ENCODE measurements at regions not wholly inside any gene's neighbourhood (a gene's known extent, or its start where the extent isn't known, plus 50 kb on each side); places are given as distances from the start of the nearest gene placed in this dataset.

- no peaks in the 10 kb centered on the region for H3K4me1 ChIP-seq (ENCODE audit: control insufficient read depth, insufficient read depth, low read length)
- H3K9me3 ChIP-seq (ENCODE audit: control insufficient read depth, low read length), result no peaks in the 10 kb centered on the region
- no peak overlapping the region for H3K4me3 ChIP-seq (ENCODE audit: low read length)
- DNase-seq (ENCODE audit: low read depth), result peak; percentile 69
- H3K9ac ChIP-seq (ENCODE audit: low read length), result no peak overlapping the region
- H3K27me3 ChIP-seq (replicated peaks; ENCODE audit: control insufficient read depth, insufficient read depth, low read length), result no peaks in the 10 kb centered on the region
- H3K36me3 ChIP-seq (ENCODE audit: control insufficient read depth, insufficient read depth, low read length, severe bottlenecking), result no peaks in the 10 kb centered on the region
These were observed 171.0 kb upstream of the NECTIN3 start for GRCh38 chr3:110900576-110900975.

- no peak overlapping the region for H3K9ac ChIP-seq (ENCODE audit: low read length)
- no peaks in the 10 kb centered on the region for H3K27me3 ChIP-seq (replicated peaks; ENCODE audit: control insufficient read depth, insufficient read depth, low read length)
- H3K9me3 ChIP-seq (ENCODE audit: control insufficient read depth, low read length), result no peaks in the 10 kb centered on the region
- H3K4me3 ChIP-seq (ENCODE audit: low read length), result no peak overlapping the region
- DNase-seq (ENCODE audit: low read depth), result no peak
- no peaks in the 10 kb centered on the region for H3K4me1 ChIP-seq (ENCODE audit: control insufficient read depth, insufficient read depth, low read length)
- no peaks in the 10 kb centered on the region for H3K36me3 ChIP-seq (ENCODE audit: control insufficient read depth, insufficient read depth, low read length, severe bottlenecking)
These were observed 170.1 kb upstream of the NECTIN3 start for GRCh38 chr3:110901536-110901935.

- no peaks in the 10 kb centered on the region for H3K27me3 ChIP-seq (replicated peaks; ENCODE audit: control insufficient read depth, insufficient read depth, low read length)
- no peaks in the 10 kb centered on the region for H3K4me1 ChIP-seq (ENCODE audit: control insufficient read depth, insufficient read depth, low read length)
- no peak for DNase-seq (ENCODE audit: low read depth)
- no peaks in the 10 kb centered on the region for H3K36me3 ChIP-seq (ENCODE audit: control insufficient read depth, insufficient read depth, low read length, severe bottlenecking)
- H3K4me3 ChIP-seq (ENCODE audit: low read length), result no peak overlapping the region
- H3K9ac ChIP-seq (ENCODE audit: low read length), result no peak overlapping the region
- H3K9me3 ChIP-seq (ENCODE audit: control insufficient read depth, low read length), result no peaks in the 10 kb centered on the region
These were observed 169.0 kb upstream of the NECTIN3 start for GRCh38 chr3:110902453-110903085.

GRCh38 chr3:110903771-110904519 is 167.7 kb upstream of the NECTIN3 start:
- DNase-seq (ENCODE audit: low read depth), result no peak
- Histone ChIP-seq H3K27me3 (replicated peaks; ENCODE audit: control insufficient read depth, insufficient read depth, low read length) (no peaks in the 10 kb centered on the region), H3K9ac (ENCODE audit: low read length) (no peak overlapping the region), H3K4me1 (ENCODE audit: control insufficient read depth, insufficient read depth, low read length) (no peaks in the 10 kb centered on the region), H3K9me3 (ENCODE audit: control insufficient read depth, low read length) (no peaks in the 10 kb centered on the region), H3K36me3 (ENCODE audit: control insufficient read depth, insufficient read depth, low read length, severe bottlenecking) (no peaks in the 10 kb centered on the region), H3K4me3 (ENCODE audit: low read length) (no peak overlapping the region)

GRCh38 chr3:110904520-110904890 is 167.1 kb upstream of the NECTIN3 start:
- Histone ChIP-seq H3K27me3 (replicated peaks; ENCODE audit: control insufficient read depth, insufficient read depth, low read length) (no peaks in the 10 kb centered on the region), H3K4me1 (ENCODE audit: control insufficient read depth, insufficient read depth, low read length) (no peaks in the 10 kb centered on the region), H3K36me3 (ENCODE audit: control insufficient read depth, insufficient read depth, low read length, severe bottlenecking) (no peaks in the 10 kb centered on the region), H3K9me3 (ENCODE audit: control insufficient read depth, low read length) (no peaks in the 10 kb centered on the region), H3K4me3 (ENCODE audit: low read length) (no peak overlapping the region), H3K9ac (ENCODE audit: low read length) (no peak overlapping the region)
- DNase-seq (ENCODE audit: low read depth), result no peak

- H3K9me3 ChIP-seq (ENCODE audit: control insufficient read depth, low read length), result no peaks in the 10 kb centered on the region
- H3K4me3 ChIP-seq (ENCODE audit: low read length), result no peak overlapping the region
- H3K27me3 ChIP-seq (replicated peaks; ENCODE audit: control insufficient read depth, insufficient read depth, low read length), result no peaks in the 10 kb centered on the region
- H3K9ac ChIP-seq (ENCODE audit: low read length), result no peak overlapping the region
- H3K4me1 ChIP-seq (ENCODE audit: control insufficient read depth, insufficient read depth, low read length), result no peaks in the 10 kb centered on the region
- no peaks in the 10 kb centered on the region for H3K36me3 ChIP-seq (ENCODE audit: control insufficient read depth, insufficient read depth, low read length, severe bottlenecking)
- DNase-seq (ENCODE audit: low read depth), result no peak
These were observed 166.5 kb upstream of the NECTIN3 start for GRCh38 chr3:110905121-110905520.

GRCh38 chr3:110909839-110910238 is 161.8 kb upstream of the NECTIN3 start:
- no peaks in the 10 kb centered on the region for H3K36me3 ChIP-seq (ENCODE audit: control insufficient read depth, insufficient read depth, low read length, severe bottlenecking)
- no peaks in the 10 kb centered on the region for H3K9me3 ChIP-seq (ENCODE audit: control insufficient read depth, low read length)
- H3K27me3 ChIP-seq (replicated peaks; ENCODE audit: control insufficient read depth, insufficient read depth, low read length), result no peaks in the 10 kb centered on the region
- H3K4me3 ChIP-seq (ENCODE audit: low read length), result no peak overlapping the region
- no peak overlapping the region for H3K9ac ChIP-seq (ENCODE audit: low read length)
- H3K4me1 ChIP-seq (ENCODE audit: control insufficient read depth, insufficient read depth, low read length), result no peaks in the 10 kb centered on the region
- DNase-seq (ENCODE audit: low read depth), result no peak

GRCh38 chr3:110910346-110910955 is 161.2 kb upstream of the NECTIN3 start:
- peak; percentile 42 for DNase-seq (ENCODE audit: low read depth)
- H3K9me3 ChIP-seq (ENCODE audit: control insufficient read depth, low read length), result no peaks in the 10 kb centered on the region
- no peaks in the 10 kb centered on the region for H3K4me1 ChIP-seq (ENCODE audit: control insufficient read depth, insufficient read depth, low read length)
- no peak overlapping the region for H3K9ac ChIP-seq (ENCODE audit: low read length)
- H3K36me3 ChIP-seq (ENCODE audit: control insufficient read depth, insufficient read depth, low read length, severe bottlenecking), result no peaks in the 10 kb centered on the region
- no peak overlapping the region for H3K4me3 ChIP-seq (ENCODE audit: low read length)
- H3K27me3 ChIP-seq (replicated peaks; ENCODE audit: control insufficient read depth, insufficient read depth, low read length), result no peaks in the 10 kb centered on the region

GRCh38 chr3:110918963-110919362 is 152.7 kb upstream of the NECTIN3 start:
- no peaks in the 10 kb centered on the region for H3K9me3 ChIP-seq (ENCODE audit: control insufficient read depth, low read length)
- H3K4me3 ChIP-seq (ENCODE audit: low read length), result no peak overlapping the region
- no peak for DNase-seq (ENCODE audit: low read depth)
- no peak overlapping the region for H3K9ac ChIP-seq (ENCODE audit: low read length)
- H3K36me3 ChIP-seq (ENCODE audit: control insufficient read depth, insufficient read depth, low read length, severe bottlenecking), result no peaks in the 10 kb centered on the region
- H3K27me3 ChIP-seq (replicated peaks; ENCODE audit: control insufficient read depth, insufficient read depth, low read length), result no peaks in the 10 kb centered on the region
- no peaks in the 10 kb centered on the region for H3K4me1 ChIP-seq (ENCODE audit: control insufficient read depth, insufficient read depth, low read length)

GRCh38 chr3:110925798-110926197 is 145.8 kb upstream of the NECTIN3 start:
- Histone ChIP-seq H3K27me3 (replicated peaks; ENCODE audit: control insufficient read depth, insufficient read depth, low read length) (no peaks in the 10 kb centered on the region), H3K9ac (ENCODE audit: low read length) (no peak overlapping the region), H3K9me3 (ENCODE audit: control insufficient read depth, low read length) (no peaks in the 10 kb centered on the region), H3K4me3 (ENCODE audit: low read length) (no peak overlapping the region), H3K4me1 (ENCODE audit: control insufficient read depth, insufficient read depth, low read length) (no peaks in the 10 kb centered on the region), H3K36me3 (ENCODE audit: control insufficient read depth, insufficient read depth, low read length, severe bottlenecking) (no peaks in the 10 kb centered on the region)
- DNase-seq (ENCODE audit: low read depth), result no peak

- Histone ChIP-seq H3K36me3 (ENCODE audit: control insufficient read depth, insufficient read depth, low read length, severe bottlenecking) (no peaks in the 10 kb centered on the region), H3K27me3 (replicated peaks; ENCODE audit: control insufficient read depth, insufficient read depth, low read length) (no peaks in the 10 kb centered on the region), H3K4me3 (ENCODE audit: low read length) (no peak overlapping the region), H3K4me1 (ENCODE audit: control insufficient read depth, insufficient read depth, low read length) (no peaks in the 10 kb centered on the region), H3K9me3 (ENCODE audit: control insufficient read depth, low read length) (no peaks in the 10 kb centered on the region), H3K9ac (ENCODE audit: low read length) (no peak overlapping the region)
- no peak for DNase-seq (ENCODE audit: low read depth)
These were observed 143.5 kb upstream of the NECTIN3 start for GRCh38 chr3:110928016-110928662.
